ENCODE measurements at regions not wholly inside any gene's neighbourhood (a gene's known extent, or its start where the extent isn't known, plus 50 kb on each side); places are given as distances from the start of the nearest gene placed in this dataset.

DNA sequence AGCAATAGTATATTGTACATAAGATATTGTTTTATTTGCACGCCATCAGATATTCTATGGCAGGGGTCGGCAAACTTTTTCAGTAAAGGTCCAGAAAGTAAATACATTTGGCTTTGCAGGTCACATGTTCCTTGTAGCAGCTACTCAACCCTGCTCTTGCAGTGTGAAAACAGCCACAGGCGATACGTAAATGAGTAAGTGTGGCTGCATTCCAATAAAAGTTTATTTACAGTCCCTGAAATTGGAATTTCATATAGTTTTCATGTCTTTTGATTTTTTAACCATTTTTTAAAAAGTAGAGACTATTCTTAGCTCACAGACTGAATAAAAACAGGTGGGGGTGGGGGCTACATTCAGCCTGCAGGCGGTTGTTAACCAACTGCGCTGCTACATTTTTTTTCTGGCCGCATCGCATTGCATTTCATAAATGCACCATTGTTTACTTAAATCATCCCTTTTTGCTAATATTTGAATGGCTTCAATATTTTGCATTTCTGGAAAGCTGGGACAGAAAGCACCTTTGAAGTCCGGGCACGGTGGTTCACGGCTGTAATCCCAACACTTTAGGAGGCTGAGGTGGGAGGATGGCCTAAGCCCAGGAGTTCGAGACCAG lies 50.5 kb upstream of the HAPSTR1 start:
- TF ChIP-seq POLR2A (IDR thresholded peaks at IDR 0.05; ENCODE audit: low read length): no peak
- TF ChIP-seq GATA1 (IDR thresholded peaks at IDR 0.05; ENCODE audit: low read depth, low read length): no peak
